ENCODE measurements at regions not wholly inside any gene's neighbourhood (a gene's known extent, or its start where the extent isn't known, plus 50 kb on each side); places are given as distances from the start of the nearest gene placed in this dataset.

DNA sequence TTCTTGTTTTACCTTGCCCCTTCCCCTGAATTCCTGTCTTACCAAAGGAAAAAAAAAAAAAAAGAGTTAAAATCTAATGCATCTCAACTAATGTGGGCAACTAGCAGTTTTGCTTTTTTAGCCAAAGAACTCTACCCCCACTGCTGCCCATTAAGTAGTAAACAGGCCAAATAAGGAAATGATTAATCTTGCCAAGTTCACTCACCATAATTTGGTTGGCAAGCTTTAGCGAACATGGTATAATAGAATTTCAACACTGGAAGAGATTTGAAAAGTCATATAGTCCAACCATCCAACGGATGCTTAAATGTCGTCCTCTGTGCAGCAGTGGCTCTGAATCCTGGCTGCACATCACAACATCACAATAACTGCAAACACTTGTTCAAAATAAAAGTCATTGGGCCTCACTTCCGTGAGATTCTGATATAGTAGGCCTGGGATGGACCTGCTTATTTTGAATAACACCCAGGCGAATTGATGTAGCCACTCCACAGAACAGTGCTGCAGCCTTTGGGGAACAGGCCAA, 142.0 kb upstream of the UBE2E1 start:
- Histone ChIP-seq H3K27me3 (ENCODE audit: control insufficient read depth in 1 of 2, insufficient read depth in 2 of 2, low read length in 2 of 2) (no peaks in the 10 kb centered on the region), H3K27ac (ENCODE audit: low read depth, low read length) (no peak overlapping the region), H3K4me1 (ENCODE audit: control insufficient read depth in 1 of 2, insufficient read depth in 2 of 2, low read length in 2 of 2) (peaks cover 0 to 5% of the 10 kb centered on the region in 2 donors), H3K9me3 (ENCODE audit: control insufficient read depth in 1 of 2, low read length in 2 of 2) (no peaks in the 10 kb centered on the region), H3K4me3 (ENCODE audit: low read depth in 1 of 2, low read length in 2 of 2) (no peak overlapping the region), H3K9ac (ENCODE audit: low read depth in 1 of 2, low read length in 2 of 2) (no peak overlapping the region), H3K36me3 (ENCODE audit: control insufficient read depth in 1 of 2, insufficient read depth in 2 of 2, low read length in 2 of 2) (no peaks in the 10 kb centered on the region)

DNA sequence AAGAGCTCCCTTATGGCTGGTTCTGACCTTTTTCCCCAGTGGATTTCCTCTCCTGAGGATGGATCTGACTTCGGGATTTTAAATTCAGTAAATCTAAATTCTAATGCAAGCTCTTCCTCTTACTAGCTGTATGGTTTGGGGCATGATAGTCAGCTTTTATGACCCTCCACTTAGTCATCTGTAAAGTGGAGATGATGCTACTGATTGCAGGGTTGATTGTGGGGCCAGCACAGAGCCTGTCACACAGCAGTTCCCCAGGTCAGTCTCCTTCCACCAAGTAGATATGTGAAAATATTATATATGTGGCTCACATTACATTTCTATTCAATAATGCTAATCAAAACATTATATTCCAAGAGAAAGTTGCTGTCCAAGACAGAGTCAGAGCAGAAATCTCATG, 141.3 kb upstream of the UBE2E1 start:
- Histone ChIP-seq H3K4me3 (ENCODE audit: low read depth in 1 of 2, low read length in 2 of 2) (no peak overlapping the region), H3K9me3 (ENCODE audit: control insufficient read depth in 1 of 2, low read length in 2 of 2) (no peaks in the 10 kb centered on the region), H3K36me3 (ENCODE audit: control insufficient read depth in 1 of 2, insufficient read depth in 2 of 2, low read length in 2 of 2) (no peaks in the 10 kb centered on the region), H3K27me3 (ENCODE audit: control insufficient read depth in 1 of 2, insufficient read depth in 2 of 2, low read length in 2 of 2) (peaks cover 0 to under 1% of the 10 kb centered on the region in 2 donors), H3K9ac (ENCODE audit: low read depth in 1 of 2, low read length in 2 of 2) (no peak overlapping the region), H3K27ac (ENCODE audit: low read depth, low read length) (no peak overlapping the region), H3K4me1 (ENCODE audit: control insufficient read depth in 1 of 2, insufficient read depth in 2 of 2, low read length in 2 of 2) (peaks cover 0 to 5% of the 10 kb centered on the region in 2 donors)

DNA sequence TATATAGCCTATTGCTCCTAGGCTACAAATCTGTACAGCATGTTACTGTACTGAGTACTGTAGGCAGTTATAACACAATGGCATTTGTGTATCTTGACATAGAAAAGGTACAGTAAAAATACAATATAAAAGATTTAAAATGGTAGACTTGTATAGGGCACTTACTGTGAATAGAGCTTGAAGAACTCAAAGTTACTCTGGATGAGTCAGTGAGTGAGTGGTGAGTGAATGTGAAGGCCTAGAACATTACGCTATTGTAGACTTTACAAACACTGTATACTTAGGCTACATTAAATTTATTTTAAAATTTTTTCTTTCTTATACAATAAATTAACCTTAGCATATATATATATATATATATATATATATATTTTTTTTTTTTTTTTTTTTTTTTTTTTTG, 140.0 kb upstream of the UBE2E1 start:
- Histone ChIP-seq H3K36me3 (ENCODE audit: control insufficient read depth in 1 of 2, insufficient read depth in 2 of 2, low read length in 2 of 2) (no peaks in the 10 kb centered on the region), H3K27me3 (ENCODE audit: control insufficient read depth in 1 of 2, insufficient read depth in 2 of 2, low read length in 2 of 2) (peaks cover 2 to 3% of the 10 kb centered on the region in 2 donors), H3K9me3 (ENCODE audit: control insufficient read depth in 1 of 2, low read length in 2 of 2) (no peaks in the 10 kb centered on the region), H3K4me1 (ENCODE audit: control insufficient read depth in 1 of 2, insufficient read depth in 2 of 2, low read length in 2 of 2) (peaks cover 0 to 5% of the 10 kb centered on the region in 2 donors), H3K9ac (ENCODE audit: low read depth in 1 of 2, low read length in 2 of 2) (no peak overlapping the region), H3K27ac (ENCODE audit: low read depth, low read length) (no peak overlapping the region), H3K4me3 (ENCODE audit: low read depth in 1 of 2, low read length in 2 of 2) (no peak overlapping the region)

DNA sequence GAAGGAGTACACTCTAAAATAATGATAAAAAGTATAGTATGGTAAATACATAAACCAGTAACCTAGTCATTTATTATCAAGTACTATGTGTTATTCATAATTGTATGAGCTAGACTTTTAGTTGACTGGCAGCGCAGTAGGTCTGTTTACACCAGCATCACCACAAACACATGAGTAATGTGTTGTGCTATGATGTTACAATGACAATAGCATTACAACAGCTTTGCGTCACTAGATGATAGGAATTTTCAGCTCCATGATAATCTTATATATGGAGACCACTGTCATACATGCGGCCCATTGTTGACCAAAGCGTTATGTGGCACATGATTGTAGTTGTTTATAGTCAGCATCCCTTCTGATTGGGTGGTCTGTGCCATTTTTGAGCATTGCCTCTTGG, 138.9 kb upstream of the UBE2E1 start:
- Histone ChIP-seq H3K27me3 (ENCODE audit: control insufficient read depth in 1 of 2, insufficient read depth in 2 of 2, low read length in 2 of 2) (peaks cover 4 to 7% of the 10 kb centered on the region in 2 donors), H3K27ac (ENCODE audit: low read depth, low read length) (no peak overlapping the region), H3K4me1 (ENCODE audit: control insufficient read depth in 1 of 2, insufficient read depth in 2 of 2, low read length in 2 of 2) (peaks cover 5 to 6% of the 10 kb centered on the region in 2 donors), H3K9ac (ENCODE audit: low read depth in 1 of 2, low read length in 2 of 2) (no peak overlapping the region), H3K9me3 (ENCODE audit: control insufficient read depth in 1 of 2, low read length in 2 of 2) (no peaks in the 10 kb centered on the region), H3K4me3 (ENCODE audit: low read depth in 1 of 2, low read length in 2 of 2) (no peak overlapping the region), H3K36me3 (ENCODE audit: control insufficient read depth in 1 of 2, insufficient read depth in 2 of 2, low read length in 2 of 2) (no peaks in the 10 kb centered on the region)

DNA sequence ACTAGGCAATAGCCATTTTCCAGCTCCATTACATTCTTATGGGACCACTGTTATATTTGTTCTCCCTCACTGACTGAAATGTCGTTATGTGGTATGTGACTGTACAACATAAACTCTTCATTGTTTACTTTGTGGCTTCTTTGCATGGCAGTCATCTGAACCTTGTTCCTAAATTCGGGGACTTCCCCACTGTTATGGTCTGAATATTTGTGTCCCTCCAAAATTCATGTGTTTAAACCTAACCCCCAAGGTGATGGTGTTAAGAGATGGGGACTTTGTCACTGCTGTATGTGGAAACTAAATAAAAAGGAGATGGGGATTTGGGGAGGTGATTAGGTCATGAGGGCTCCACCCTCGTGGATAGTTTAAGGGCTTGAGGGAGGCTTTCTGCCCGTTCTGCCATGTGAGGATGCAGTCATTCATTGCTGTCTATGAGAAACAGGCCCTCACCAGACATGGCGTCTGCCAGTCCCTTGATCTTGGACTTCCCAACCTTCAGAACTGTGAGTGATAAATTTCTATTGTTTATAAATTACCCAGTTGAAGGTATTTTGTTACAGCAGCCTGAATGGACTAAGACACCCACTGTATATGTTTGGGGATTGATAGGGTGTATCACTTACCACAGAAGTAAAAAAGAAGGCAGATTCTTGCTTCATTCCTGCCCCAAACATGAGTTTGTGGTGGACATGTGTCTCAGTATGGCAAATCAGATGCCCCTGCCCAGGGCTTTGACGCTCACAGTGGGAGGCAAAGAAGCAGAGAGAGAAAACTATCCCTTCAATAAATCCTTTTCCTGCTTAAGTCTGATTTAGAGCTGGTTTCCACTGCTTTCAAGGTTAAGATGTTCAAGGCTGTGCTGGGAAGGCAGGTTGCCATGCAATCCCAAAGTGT, 138.0 kb upstream of the UBE2E1 start:
- H3K4me3 ChIP-seq (ENCODE audit: low read depth in 1 of 2, low read length in 2 of 2): no peak overlapping the region
- H3K9ac ChIP-seq (ENCODE audit: low read depth in 1 of 2, low read length in 2 of 2): no peak overlapping the region

DNA sequence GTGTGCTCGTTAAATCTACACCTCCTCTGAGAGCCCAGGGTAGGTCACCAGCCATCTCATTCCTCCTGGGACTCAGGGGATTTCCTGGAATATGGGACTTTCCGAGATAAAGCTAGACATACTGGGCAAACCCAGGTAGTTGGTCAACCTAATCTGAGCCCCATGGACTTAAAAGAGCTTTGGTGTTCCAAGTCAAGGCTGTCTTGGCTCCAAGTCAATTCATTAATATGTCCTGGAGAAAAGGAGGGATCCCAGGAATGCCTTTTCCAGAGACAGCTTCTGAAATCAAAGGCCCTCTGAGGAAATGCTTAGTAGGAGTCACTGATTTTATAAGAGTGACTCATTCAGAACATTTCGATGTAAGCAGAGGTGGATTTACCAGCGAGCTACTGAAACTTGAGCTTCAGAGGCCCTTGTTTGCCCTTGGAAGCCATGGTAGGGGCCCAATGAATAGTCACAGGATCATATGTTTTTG, 137.3 kb upstream of the UBE2E1 start:
- Histone ChIP-seq H3K4me3 (ENCODE audit: low read depth in 1 of 2, low read length in 2 of 2) (no peak overlapping the region), H3K4me1 (ENCODE audit: control insufficient read depth in 1 of 2, insufficient read depth in 2 of 2, low read length in 2 of 2) (peaks cover 5 to 8% of the 10 kb centered on the region in 2 donors), H3K9me3 (ENCODE audit: control insufficient read depth in 1 of 2, low read length in 2 of 2) (no peaks in the 10 kb centered on the region), H3K27me3 (ENCODE audit: control insufficient read depth in 1 of 2, insufficient read depth in 2 of 2, low read length in 2 of 2) (peaks cover 6 to 7% of the 10 kb centered on the region in 2 donors), H3K36me3 (ENCODE audit: control insufficient read depth in 1 of 2, insufficient read depth in 2 of 2, low read length in 2 of 2) (no peaks in the 10 kb centered on the region), H3K27ac (ENCODE audit: low read depth, low read length) (no peak overlapping the region), H3K9ac (ENCODE audit: low read depth in 1 of 2, low read length in 2 of 2) (no peak overlapping the region)

More for the DNA sequence above, 138.0 kb upstream of the UBE2E1 start:
- Histone ChIP-seq H3K27ac (ENCODE audit: low read depth, low read length) (no peak overlapping the region), H3K4me1 (ENCODE audit: control insufficient read depth in 1 of 2, insufficient read depth in 2 of 2, low read length in 2 of 2) (peaks cover 5 to 8% of the 10 kb centered on the region in 2 donors), H3K36me3 (ENCODE audit: control insufficient read depth in 1 of 2, insufficient read depth in 2 of 2, low read length in 2 of 2) (no peaks in the 10 kb centered on the region), H3K27me3 (ENCODE audit: control insufficient read depth in 1 of 2, insufficient read depth in 2 of 2, low read length in 2 of 2) (peaks cover 6 to 7% of the 10 kb centered on the region in 2 donors), H3K9me3 (ENCODE audit: control insufficient read depth in 1 of 2, low read length in 2 of 2) (no peaks in the 10 kb centered on the region)

DNA sequence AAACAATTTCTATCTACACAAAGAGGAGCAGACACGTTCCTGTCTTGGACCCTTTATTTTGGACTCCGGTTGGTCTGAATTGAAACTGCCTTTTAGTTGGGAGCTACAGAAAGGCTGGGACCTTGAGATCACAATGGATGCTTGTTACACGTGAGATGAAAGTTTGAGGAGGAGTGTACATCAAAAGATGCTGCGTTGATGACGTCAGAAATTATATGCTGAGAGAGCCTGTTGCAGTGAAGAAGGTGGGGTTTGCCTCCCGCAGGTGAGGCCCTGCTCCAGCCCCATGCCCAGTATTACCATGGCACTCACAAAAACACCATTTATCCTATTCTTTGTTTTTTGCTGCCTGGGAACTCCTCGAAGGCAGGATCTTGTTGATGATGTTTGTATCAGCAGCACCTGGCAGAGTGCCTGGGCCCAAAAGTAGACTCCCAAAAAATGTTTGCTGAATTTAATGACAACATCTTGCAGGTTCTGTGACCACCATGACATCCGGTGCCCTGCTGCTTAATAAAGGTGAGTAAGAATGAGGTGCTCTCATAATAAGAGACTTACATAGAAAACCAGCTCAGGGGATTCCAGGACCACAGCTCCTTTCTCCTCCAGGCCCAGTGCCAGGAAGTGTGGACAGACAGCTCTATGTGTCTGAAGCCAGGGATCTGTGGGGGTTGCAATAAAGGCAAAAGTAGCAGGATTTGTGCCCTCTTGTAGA, 136.1 kb upstream of the UBE2E1 start:
- H3K9me3 ChIP-seq (ENCODE audit: control insufficient read depth in 1 of 2, low read length in 2 of 2): no peaks in the 10 kb centered on the region
- no peaks in the 10 kb centered on the region for H3K36me3 ChIP-seq (ENCODE audit: control insufficient read depth in 1 of 2, insufficient read depth in 2 of 2, low read length in 2 of 2)
- no peak overlapping the region for H3K4me3 ChIP-seq (ENCODE audit: low read depth in 1 of 2, low read length in 2 of 2)

DNA sequence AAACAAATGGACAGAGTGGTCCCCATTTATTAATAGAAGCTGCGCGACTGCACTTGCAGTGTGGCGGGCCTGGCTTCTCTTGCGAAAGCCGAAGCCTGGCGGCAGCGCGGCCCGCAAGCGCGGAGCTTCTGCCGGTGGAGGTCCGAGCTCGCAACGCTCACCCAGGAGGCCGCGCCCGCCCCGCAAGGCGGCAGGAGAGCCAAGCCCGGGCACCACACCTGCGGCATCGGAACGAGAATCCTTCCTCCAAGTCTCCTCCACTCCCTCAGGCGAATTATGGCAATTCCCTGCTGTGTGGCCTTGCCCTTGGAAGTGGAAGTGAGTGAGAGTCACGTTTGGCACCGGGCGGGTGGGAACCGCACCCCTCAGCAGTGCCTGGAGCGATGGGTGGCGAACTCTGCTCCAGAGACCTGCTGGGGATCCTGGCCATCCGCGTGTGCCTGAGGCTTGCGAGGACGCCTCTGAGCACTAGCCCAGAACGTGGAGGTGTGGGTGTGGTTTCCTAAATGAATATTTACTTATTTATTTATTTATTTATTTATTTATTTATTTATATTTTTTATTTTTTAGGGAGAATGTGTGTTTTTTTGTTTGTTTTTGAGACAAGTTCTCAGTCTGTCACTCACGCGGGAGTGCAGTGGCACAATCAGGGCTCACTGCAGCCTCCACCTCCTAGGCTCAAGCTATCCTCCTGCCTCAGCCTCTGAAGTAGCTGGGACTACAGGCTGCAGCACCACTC, 133.7 kb upstream of the UBE2E1 start:
- Histone ChIP-seq H3K9me3 (ENCODE audit: control insufficient read depth in 1 of 2, low read length in 2 of 2) (no peaks in the 10 kb centered on the region), H3K4me3 (ENCODE audit: low read depth in 1 of 2, low read length in 2 of 2) (peak overlapping the region; percentile 60 to 66), H3K27ac (ENCODE audit: low read depth, low read length) (no peak overlapping the region), H3K36me3 (ENCODE audit: control insufficient read depth in 1 of 2, insufficient read depth in 2 of 2, low read length in 2 of 2) (no peaks in the 10 kb centered on the region), H3K4me1 (ENCODE audit: control insufficient read depth in 1 of 2, insufficient read depth in 2 of 2, low read length in 2 of 2) (peaks cover 0 to 8% of the 10 kb centered on the region in 2 donors), H3K9ac (ENCODE audit: low read depth in 1 of 2, low read length in 2 of 2) (no peak overlapping the region), H3K27me3 (ENCODE audit: control insufficient read depth in 1 of 2, insufficient read depth in 2 of 2, low read length in 2 of 2) (peaks cover 6 to 12% of the 10 kb centered on the region in 2 donors)

More for the DNA sequence above, 136.1 kb upstream of the UBE2E1 start:
- Histone ChIP-seq H3K4me1 (ENCODE audit: control insufficient read depth in 1 of 2, insufficient read depth in 2 of 2, low read length in 2 of 2) (peaks cover 0 to 8% of the 10 kb centered on the region in 2 donors), H3K27ac (ENCODE audit: low read depth, low read length) (no peak overlapping the region), H3K9ac (ENCODE audit: low read depth in 1 of 2, low read length in 2 of 2) (no peak overlapping the region), H3K27me3 (ENCODE audit: control insufficient read depth in 1 of 2, insufficient read depth in 2 of 2, low read length in 2 of 2) (peaks cover 6 to 12% of the 10 kb centered on the region in 2 donors)

DNA sequence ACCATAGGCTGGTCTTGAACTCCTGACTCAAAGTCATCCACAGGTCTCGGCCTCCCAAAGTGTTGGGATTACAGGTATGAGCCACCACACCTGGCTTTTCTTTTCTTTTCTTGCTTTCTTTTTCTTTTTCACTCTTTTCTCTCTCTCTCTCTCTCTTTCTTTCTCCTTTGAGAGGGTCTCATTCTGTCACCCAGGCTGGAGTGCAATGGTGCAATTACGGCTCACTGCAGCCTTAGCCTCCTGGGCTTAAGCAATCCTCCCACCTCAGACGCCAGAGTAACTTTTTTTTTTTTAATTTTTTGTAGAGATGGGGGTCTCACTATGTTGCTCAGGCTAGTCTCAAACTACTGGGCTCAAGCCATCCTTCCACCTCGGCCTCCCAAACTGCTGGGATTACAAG, 133.1 kb upstream of the UBE2E1 start:
- H3K36me3 ChIP-seq (ENCODE audit: control insufficient read depth in 1 of 2, insufficient read depth in 2 of 2, low read length in 2 of 2): no peaks in the 10 kb centered on the region
- H3K4me1 ChIP-seq (ENCODE audit: control insufficient read depth in 1 of 2, insufficient read depth in 2 of 2, low read length in 2 of 2): peaks cover 0 to 8% of the 10 kb centered on the region in 2 donors
- no peaks in the 10 kb centered on the region for H3K9me3 ChIP-seq (ENCODE audit: control insufficient read depth in 1 of 2, low read length in 2 of 2)
- peaks cover 6 to 12% of the 10 kb centered on the region in 2 donors for H3K27me3 ChIP-seq (ENCODE audit: control insufficient read depth in 1 of 2, insufficient read depth in 2 of 2, low read length in 2 of 2)
- H3K27ac ChIP-seq (ENCODE audit: low read depth, low read length): no peak overlapping the region
- H3K4me3 ChIP-seq (ENCODE audit: low read depth in 1 of 2, low read length in 2 of 2): no peak overlapping the region
- H3K9ac ChIP-seq (ENCODE audit: low read depth in 1 of 2, low read length in 2 of 2): no peak overlapping the region
